ENCODE measurements at regions not wholly inside any gene's neighbourhood (a gene's known extent, or its start where the extent isn't known, plus 50 kb on each side); places are given as distances from the start of the nearest gene placed in this dataset.

DNA sequence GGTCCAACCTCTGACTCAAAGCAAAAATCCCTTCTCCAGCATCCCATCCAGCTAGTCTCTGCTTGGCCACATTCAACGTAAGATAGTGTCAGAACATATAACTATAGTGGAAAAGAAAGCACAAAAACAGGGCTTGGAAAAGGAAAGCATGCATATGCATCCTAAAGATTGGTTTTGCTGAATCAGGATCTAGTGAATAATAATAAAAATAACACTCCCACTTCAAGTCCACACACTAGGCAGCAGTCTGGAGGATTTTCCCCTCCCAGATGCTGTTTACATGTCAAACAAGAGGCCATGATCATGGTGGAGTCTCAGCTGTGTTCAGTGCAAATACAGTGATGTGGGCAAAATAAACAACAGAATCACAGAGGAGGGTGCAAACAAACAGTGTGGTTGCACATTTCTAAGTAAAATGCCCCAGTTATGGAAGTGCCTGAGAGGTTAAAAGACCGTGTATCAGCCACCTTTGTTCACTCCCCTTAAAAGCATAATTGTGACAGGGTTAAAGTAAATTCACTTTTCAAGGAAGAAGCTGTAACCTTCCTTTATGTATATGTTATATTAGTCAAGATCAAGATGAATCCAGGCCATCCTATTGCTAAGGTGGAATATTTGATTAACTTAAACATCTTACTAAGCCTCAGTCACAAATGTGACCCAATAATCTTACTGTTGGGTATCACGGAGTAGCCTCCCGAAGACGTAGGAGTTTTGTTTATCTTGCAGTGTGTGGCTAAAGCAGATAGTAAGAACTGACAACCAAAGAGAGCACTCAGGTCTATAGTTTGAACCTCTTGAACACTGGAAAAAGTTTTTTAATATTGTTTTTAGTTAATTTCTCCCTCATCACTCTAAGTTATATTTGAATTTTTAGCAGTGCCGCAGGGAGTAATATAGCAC is 424.5 kb downstream of the SOX2 start:
- H3K9ac ChIP-seq (replicated peaks; ENCODE audit: extremely low read depth, insufficient read depth, low read length), result no peak overlapping the region
- intact Hi-C loops (cut with micrococcal nuclease), result no loop called here
- H3K4me2 ChIP-seq (ENCODE audit: insufficient read depth, low read length), result no peak overlapping the region
- H3K36me3 ChIP-seq (ENCODE audit: control insufficient read depth in 2 of 2, extremely low read depth in 1 of 2, insufficient read depth in 2 of 2, low read length in 2 of 2), result no peaks in the 10 kb centered on the region
- H3K9me3 ChIP-seq (replicated peaks; ENCODE audit: control insufficient read depth, insufficient read depth, low read length), result no peaks in the 10 kb centered on the region
- H3K79me2 ChIP-seq (ENCODE audit: control insufficient read depth, insufficient read depth, low read length), result no peaks in the 10 kb centered on the region
- POLR2A ChIA-PET, result no interaction called here
- TF ChIP-seq FOS (IDR thresholded peaks at IDR 0.05; ENCODE audit: borderline replicate concordance, insufficient read depth, low read length) (no peak), CTCF (IDR thresholded peaks at IDR 0.05; ENCODE audit: extremely low read depth in 1 of 2, insufficient read depth in 1 of 2, low read depth in 1 of 2, low read length in 2 of 2) (no peak), MYC (IDR thresholded peaks at IDR 0.05; ENCODE audit: low read depth, low read length) (no peak), GATA2 (IDR thresholded peaks at IDR 0.05; ENCODE audit: insufficient read depth, insufficient read length, low read depth, low read length) (no peak), MAX (IDR thresholded peaks at IDR 0.05; ENCODE audit: insufficient read depth, insufficient read length) (no peak), POLR2A (IDR thresholded peaks at IDR 0.05; ENCODE audit: low read depth, low read length) (no peak), EZH2 (IDR thresholded peaks at IDR 0.05; ENCODE audit: borderline replicate concordance, low read depth, low read length, severe bottlenecking) (no peak), JUN (IDR thresholded peaks at IDR 0.05; ENCODE audit: borderline replicate concordance, insufficient read depth, insufficient read length, low read depth) (no peak), POLR2AphosphoS5 (IDR thresholded peaks at IDR 0.05; ENCODE audit: insufficient read depth, low read depth, low read length) (no peak)
- H2AFZ ChIP-seq (ENCODE audit: low read depth, low read length), result no peak overlapping the region
- H3K9me1 ChIP-seq (replicated peaks; ENCODE audit: control insufficient read depth, extremely low read depth, insufficient read depth, low read length), result no peaks in the 10 kb centered on the region
- no peaks in the 10 kb centered on the region for H3K27me3 ChIP-seq (ENCODE audit: control insufficient read depth in 2 of 2, insufficient read depth in 2 of 2, low read length in 2 of 2)
- FAIRE-seq (no peak), DNase-seq (ENCODE audit: low read depth, low spot score) (no peak)
- no peaks in the 10 kb centered on the region for H3K4me1 ChIP-seq (ENCODE audit: control insufficient read depth, extremely low read depth, insufficient read depth, low read length)
- BruUV-seq (replicated peaks), result no TSS peak
- H4K20me1 ChIP-seq (replicated peaks; ENCODE audit: control insufficient read depth, extremely low read depth, insufficient read depth, low read length), result no peaks in the 10 kb centered on the region
- dilution Hi-C loops (cut with MboI; ENCODE audit: extremely low pct_ligation_motif_present, low sequenced_read_pairs), result no loop called here
- H3K27ac ChIP-seq (ENCODE audit: insufficient read depth, low read depth, low read length), result no peak overlapping the region
- no peak overlapping the region for H3K4me3 ChIP-seq (replicated peaks in 1 of 3; ENCODE audit: insufficient read depth in 1 of 3, low read depth in 1 of 3, low read length in 3 of 3)
- CTCF ChIA-PET, result no interaction called here
